IPS-15b (cell line): ENCODE measurements at regions not wholly inside any gene's neighbourhood (a gene's known extent, or its start where the extent isn't known, plus 50 kb on each side); places are given as distances from the start of the nearest gene placed in this dataset.

ENCODE experiments used
- H3K27me3 ChIP-seq: one replicate; pipeline ENCODE4 v1.6.1; 2013; ENCODE audit warnings: low read length; ENCODE audit not compliant: control insufficient read depth, insufficient read depth
- H3K36me3 ChIP-seq: one replicate; pipeline ENCODE4 v1.6.1; 2013; ENCODE audit warnings: low read length; ENCODE audit not compliant: control insufficient read depth, insufficient read depth
- H3K4me1 ChIP-seq: one replicate; pipeline ENCODE4 v1.6.1; 2013; ENCODE audit warnings: mild to moderate bottlenecking, low read length; ENCODE audit not compliant: control insufficient read depth, insufficient read depth
- H3K4me3 ChIP-seq: one replicate; pipeline ENCODE4 v1.5.1; 2013; ENCODE audit warnings: low read depth, low read length
- H3K9ac ChIP-seq: one replicate; pipeline ENCODE4 v1.6.1; 2013; ENCODE audit warnings: low read depth, mild to moderate bottlenecking, low read length
- H3K9me3 ChIP-seq: one replicate; pipeline ENCODE4 v1.6.1; 2013; ENCODE audit warnings: mild to moderate bottlenecking, low read length; ENCODE audit not compliant: control insufficient read depth, insufficient read depth

DNA sequence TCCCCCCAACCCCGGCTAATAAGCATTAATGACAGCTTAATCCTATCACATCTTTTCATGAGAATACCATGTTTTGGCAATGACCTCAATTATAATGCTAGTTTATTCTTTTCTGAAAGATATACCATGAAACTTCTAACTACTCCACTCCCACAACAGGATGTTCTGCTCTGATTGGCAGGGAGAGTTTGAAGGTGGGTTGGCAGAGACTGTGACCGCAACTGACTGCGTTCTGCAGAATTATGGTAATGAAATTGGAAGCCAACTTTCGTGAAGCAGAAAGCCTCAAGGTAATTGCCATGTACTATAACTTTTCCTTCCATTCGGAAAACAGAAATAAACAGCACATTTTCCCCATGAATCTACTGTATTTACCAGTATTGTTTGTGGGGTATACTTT, 288.2 kb upstream of the SEMA3D start:
- Histone ChIP-seq H3K36me3 (no peaks in the 10 kb centered on the region), H3K27me3 (no peaks in the 10 kb centered on the region), H3K9me3 (no peaks in the 10 kb centered on the region), H3K9ac (no peak overlapping the region), H3K4me1 (peaks cover 2% of the 10 kb centered on the region), H3K4me3 (no peak overlapping the region)

DNA sequence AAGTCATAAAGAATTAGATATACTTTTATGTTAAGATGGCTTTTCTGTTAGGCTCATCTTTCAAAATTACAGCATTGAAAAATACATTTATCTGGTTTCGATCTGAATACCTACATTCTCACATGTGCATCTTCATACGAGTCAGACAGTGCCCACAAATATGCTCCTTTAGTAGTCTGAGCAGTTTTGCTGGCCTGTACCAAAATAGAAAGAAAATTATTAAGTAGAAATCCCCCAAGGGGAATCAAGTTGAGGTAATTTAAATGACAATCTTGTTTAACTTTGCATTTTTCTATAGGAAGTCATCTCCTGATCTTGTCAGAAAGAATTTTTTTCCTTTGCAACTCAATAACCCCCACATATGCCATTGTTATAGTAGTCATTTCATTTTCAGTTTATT, 287.4 kb upstream of the SEMA3D start:
- Histone ChIP-seq H3K4me3 (no peak overlapping the region), H3K4me1 (peaks cover 2% of the 10 kb centered on the region), H3K36me3 (no peaks in the 10 kb centered on the region), H3K9me3 (no peaks in the 10 kb centered on the region), H3K9ac (no peak overlapping the region), H3K27me3 (no peaks in the 10 kb centered on the region)

DNA sequence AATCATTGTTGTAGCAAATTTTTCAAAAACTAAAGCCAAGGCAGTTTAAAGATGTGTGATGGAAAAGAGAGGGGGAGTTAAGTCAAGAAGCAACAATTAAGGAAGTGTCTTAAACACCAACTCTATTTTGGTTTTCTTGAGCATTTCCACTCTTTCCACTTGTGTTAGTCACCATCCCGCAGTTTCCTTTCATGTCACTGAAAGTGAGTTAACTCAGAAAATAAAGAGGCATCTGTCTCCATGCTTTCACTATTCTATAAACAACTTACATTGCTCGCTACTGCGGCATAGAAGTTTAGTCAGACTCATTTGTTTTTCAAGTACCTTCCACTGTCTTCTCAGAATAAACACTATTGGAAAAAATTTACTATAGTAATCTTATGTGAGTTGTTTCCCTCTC, 284.9 kb upstream of the SEMA3D start:
- Histone ChIP-seq H3K4me3 (no peak overlapping the region), H3K27me3 (no peaks in the 10 kb centered on the region), H3K4me1 (peaks cover 2% of the 10 kb centered on the region), H3K36me3 (no peaks in the 10 kb centered on the region), H3K9ac (no peak overlapping the region), H3K9me3 (no peaks in the 10 kb centered on the region)

DNA sequence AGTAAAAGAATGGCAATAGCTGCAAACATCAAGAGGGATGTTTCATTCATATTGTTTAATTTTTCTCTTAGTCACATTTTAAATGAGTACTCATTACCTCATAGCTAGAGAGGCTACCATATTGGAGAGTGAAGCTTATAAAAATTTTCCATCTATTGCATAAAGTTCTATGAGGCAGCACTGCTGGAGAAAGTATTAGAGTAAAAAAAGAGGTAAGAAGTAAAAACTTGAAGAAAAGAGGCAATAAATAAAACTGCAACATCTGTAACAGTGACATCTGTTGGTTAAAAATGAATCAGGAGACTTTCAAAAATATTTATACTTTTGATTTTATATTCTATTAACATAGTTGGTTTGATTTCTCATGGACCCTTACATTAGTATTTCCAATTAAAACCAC, 284.5 kb upstream of the SEMA3D start:
- Histone ChIP-seq H3K27me3 (no peaks in the 10 kb centered on the region), H3K4me3 (no peak overlapping the region), H3K9ac (no peak overlapping the region)

DNA sequence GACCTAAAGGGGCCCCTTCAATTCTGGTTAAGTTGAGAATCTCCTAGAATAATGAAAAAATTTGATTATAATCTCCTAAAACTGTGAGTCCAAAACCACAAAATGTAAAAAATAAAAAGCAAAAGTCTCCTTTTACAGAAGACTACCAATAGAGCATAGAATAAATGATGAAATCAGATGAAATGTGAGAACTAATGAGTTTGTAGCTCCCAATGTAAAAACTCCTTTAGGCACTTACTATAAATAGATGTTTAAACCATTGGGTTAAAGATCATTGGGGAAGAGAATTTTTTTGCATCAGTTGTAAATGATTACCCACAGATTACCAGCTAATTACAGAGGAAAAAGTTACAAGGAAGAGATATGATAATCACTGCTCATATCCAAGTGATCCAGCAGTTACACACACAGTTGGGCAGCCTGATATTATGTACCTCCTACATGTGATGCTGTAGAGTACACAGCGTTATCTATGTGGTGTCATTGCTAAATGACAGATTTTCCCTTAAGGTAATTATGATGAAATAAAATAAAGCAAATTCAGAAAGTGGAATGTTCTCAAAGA, 282.7 kb upstream of the SEMA3D start:
- H3K9me3 ChIP-seq: no peaks in the 10 kb centered on the region
- H3K4me3 ChIP-seq: no peak overlapping the region
- H3K9ac ChIP-seq: no peak overlapping the region
- H3K36me3 ChIP-seq: no peaks in the 10 kb centered on the region
- no peaks in the 10 kb centered on the region for H3K27me3 ChIP-seq
- no peaks in the 10 kb centered on the region for H3K4me1 ChIP-seq

More for the DNA sequence above, 284.5 kb upstream of the SEMA3D start:
- H3K36me3 ChIP-seq: no peaks in the 10 kb centered on the region
- H3K4me1 ChIP-seq: peaks cover 2% of the 10 kb centered on the region
- H3K9me3 ChIP-seq: no peaks in the 10 kb centered on the region

DNA sequence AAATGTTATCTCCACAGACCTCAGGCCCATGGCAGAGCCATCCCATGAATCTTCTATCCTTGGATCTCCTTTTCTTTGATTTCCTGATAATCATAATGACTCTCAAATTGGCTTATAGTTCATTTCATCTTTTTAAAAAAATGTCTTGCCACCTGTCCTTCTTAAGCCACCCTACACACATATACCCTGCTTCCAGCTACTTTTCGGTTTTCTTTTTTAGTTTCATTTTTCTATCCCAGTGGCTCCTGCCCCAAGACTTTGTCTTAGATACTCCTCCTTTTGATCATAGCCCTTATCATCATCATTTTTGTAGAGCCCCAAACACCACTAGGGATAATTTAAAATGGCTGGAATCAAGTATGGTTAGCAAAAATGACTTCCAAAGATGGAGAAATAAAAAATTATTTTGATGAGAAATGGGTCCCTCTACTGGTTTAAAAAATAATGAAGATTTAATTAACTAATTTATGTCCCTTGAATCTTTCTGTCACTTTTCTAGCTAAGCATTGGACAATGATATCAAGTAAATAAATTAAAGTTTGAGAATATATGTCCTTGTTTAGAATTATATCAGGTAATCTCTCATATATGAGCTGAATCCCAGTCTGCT, 277.3 kb upstream of the SEMA3D start:
- H3K9ac ChIP-seq: no peak overlapping the region
- H3K27me3 ChIP-seq: no peaks in the 10 kb centered on the region
- H3K4me1 ChIP-seq: no peaks in the 10 kb centered on the region

DNA sequence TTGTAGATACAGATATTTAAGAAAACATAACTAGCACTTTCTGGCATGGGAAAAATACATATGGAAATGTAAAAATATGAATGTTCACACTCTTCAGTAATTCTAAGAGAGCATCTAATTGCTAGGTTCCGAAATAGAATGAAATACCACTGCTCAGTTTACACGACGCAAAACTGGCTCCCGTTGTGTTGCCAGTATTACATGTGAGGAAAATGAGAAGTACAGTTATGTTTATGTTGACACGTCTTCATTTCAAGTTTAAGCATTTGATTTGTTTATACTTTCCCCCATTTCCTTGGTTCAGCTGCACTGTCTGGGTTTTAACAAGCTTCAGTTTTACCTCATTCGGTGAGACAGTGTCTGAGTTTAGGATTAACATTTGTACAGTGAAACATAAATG, 275.8 kb upstream of the SEMA3D start:
- Histone ChIP-seq H3K4me1 (no peaks in the 10 kb centered on the region), H3K9me3 (no peaks in the 10 kb centered on the region), H3K4me3 (no peak overlapping the region), H3K9ac (no peak overlapping the region), H3K27me3 (no peaks in the 10 kb centered on the region), H3K36me3 (no peaks in the 10 kb centered on the region)

More for the DNA sequence above, 277.3 kb upstream of the SEMA3D start:
- no peaks in the 10 kb centered on the region for H3K9me3 ChIP-seq
- H3K4me3 ChIP-seq: no peak overlapping the region
- no peaks in the 10 kb centered on the region for H3K36me3 ChIP-seq

DNA sequence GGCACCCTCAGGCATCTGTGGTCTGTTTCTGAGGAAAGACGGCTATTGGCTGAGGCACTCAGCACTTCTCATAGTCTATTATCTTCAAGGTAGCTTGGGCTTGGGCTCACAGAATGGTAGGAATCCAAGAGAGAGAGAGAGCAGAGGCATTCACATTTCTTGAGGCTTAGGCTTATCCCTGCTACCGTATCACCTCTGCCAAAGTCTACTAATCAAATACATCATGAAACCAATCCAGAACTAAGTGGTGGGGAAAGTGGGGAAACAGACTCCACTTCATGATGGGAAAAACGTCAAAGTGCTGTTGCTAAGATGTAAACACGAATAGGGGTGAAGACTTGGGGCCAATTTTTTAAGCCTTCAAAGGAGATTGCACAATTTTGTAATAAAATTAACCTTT, 271.1 kb upstream of the SEMA3D start:
- Histone ChIP-seq H3K27me3 (no peaks in the 10 kb centered on the region), H3K9ac (no peak overlapping the region), H3K36me3 (no peaks in the 10 kb centered on the region), H3K4me1 (no peaks in the 10 kb centered on the region), H3K4me3 (no peak overlapping the region), H3K9me3 (no peaks in the 10 kb centered on the region)

DNA sequence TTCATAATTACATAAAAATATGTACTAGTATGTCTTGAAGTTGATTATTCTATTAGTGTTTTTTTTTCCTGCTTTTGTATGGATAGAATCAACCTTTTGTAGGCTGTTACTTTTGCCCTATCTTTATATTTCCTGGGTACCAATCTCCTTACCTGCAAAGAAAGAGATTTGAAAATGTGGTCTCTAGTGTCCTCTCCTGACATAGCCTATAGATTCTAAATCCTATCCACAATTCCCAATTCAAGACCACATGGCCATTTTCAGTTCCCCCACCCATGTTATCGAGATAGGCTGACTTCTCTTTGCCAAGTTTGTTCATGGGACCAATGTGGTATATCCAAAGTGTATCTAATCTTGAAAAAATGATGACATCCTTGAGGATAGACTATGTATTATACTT, 269.4 kb upstream of the SEMA3D start:
- Histone ChIP-seq H3K4me1 (no peaks in the 10 kb centered on the region), H3K36me3 (no peaks in the 10 kb centered on the region), H3K9me3 (no peaks in the 10 kb centered on the region), H3K9ac (no peak overlapping the region), H3K4me3 (no peak overlapping the region), H3K27me3 (no peaks in the 10 kb centered on the region)

DNA sequence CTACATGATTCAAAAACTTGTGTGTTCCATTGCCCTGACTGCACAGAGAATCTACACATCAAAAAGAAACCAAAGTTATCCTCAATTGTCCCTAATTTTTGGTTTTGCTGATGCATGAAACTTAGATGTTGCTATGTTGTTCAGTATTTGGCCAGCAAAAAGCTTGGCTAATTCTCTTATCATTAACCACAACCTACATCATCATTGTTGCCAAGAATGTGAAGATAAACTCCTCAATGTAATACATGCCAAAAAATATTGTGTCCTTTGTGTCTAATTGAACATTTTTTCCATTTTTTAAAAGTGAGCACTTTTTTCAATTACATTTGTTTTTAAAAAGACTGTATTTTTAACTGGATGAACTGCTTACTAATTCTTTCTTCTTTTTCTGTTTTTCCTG, 268.0 kb upstream of the SEMA3D start:
- H3K4me3 ChIP-seq: no peak overlapping the region

DNA sequence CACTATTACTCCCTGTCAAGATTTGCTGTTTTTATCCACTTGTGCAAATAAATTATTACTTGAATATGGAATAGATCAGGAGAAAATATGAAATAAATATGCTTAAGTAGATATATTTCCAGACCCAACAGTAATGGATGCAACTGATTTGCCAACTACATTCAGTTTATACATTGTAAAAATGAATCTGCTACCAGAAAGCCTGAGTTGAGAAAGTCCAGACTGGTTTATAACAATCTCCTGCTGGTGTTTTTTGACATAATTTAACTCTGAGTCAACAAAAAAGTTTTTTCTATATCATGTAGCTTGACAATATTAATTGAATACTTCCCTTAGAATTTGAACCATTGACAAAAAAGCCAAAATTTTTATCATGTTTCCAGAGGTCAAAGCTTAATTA, 265.8 kb upstream of the SEMA3D start:
- Histone ChIP-seq H3K4me1 (no peaks in the 10 kb centered on the region), H3K27me3 (no peaks in the 10 kb centered on the region), H3K9ac (no peak overlapping the region), H3K4me3 (no peak overlapping the region), H3K9me3 (no peaks in the 10 kb centered on the region), H3K36me3 (no peaks in the 10 kb centered on the region)

More for the DNA sequence above, 268.0 kb upstream of the SEMA3D start:
- Histone ChIP-seq H3K4me1 (no peaks in the 10 kb centered on the region), H3K9ac (no peak overlapping the region), H3K9me3 (no peaks in the 10 kb centered on the region), H3K36me3 (no peaks in the 10 kb centered on the region), H3K27me3 (no peaks in the 10 kb centered on the region)

DNA sequence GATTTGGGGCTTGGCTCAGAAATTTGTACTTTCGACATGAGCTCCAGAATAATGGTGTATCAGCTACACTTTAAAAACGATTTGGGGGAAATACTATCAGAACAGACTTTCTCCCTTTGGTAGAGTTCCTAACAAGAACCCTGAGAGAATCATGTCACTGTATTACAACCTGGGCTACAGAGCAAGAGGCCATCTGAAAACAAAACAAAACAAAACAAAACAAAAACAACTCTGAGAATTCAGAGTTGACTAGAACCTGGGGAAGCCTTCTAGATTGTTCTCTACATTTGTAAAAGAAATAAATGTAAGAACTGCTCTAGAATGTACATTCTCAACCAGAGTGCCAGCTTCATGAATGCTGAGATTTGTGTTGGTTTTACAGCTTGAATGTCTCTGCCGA, 262.6 kb upstream of the SEMA3D start:
- H3K9me3 ChIP-seq: no peaks in the 10 kb centered on the region
- no peak overlapping the region for H3K9ac ChIP-seq
- no peaks in the 10 kb centered on the region for H3K27me3 ChIP-seq
- H3K36me3 ChIP-seq: no peaks in the 10 kb centered on the region
- H3K4me3 ChIP-seq: no peak overlapping the region
- H3K4me1 ChIP-seq: no peaks in the 10 kb centered on the region
